ENCODE measurements at regions not wholly inside any gene's neighbourhood (a gene's known extent, or its start where the extent isn't known, plus 50 kb on each side); places are given as distances from the start of the nearest gene placed in this dataset.

- DNase-seq, result no peak
These were observed 181.8 kb downstream of the KATNAL1 start for GRCh38 chr13:30125422-30126073.

GRCh38 chr13:30124131-30124768, 183.1 kb downstream of the KATNAL1 start:
- DNase-seq, result no peak

- no peak for DNase-seq
These were observed 183.8 kb downstream of the KATNAL1 start for GRCh38 chr13:30123575-30123974.

- no peak for DNase-seq
These were observed 185.7 kb downstream of the KATNAL1 start for GRCh38 chr13:30121666-30122065.

- no peak for DNase-seq
These were observed 186.1 kb downstream of the KATNAL1 start for GRCh38 chr13:30121244-30121643.

- no peak for DNase-seq
These were observed 187.1 kb downstream of the KATNAL1 start for GRCh38 chr13:30120133-30120822.

- no peak for DNase-seq
These were observed 187.9 kb downstream of the KATNAL1 start for GRCh38 chr13:30119476-30119875.

GRCh38 chr13:30116379-30116778, 191.0 kb downstream of the KATNAL1 start:
- DNase-seq, result no peak

- DNase-seq, result no peak
These were observed 192.1 kb downstream of the KATNAL1 start for GRCh38 chr13:30115257-30115600.

GRCh38 chr13:30114571-30115256, 192.6 kb downstream of the KATNAL1 start:
- peak; percentile 36 for DNase-seq

- DNase-seq, result no peak
These were observed 193.3 kb downstream of the KATNAL1 start for GRCh38 chr13:30113983-30114570.

- no peak for DNase-seq
These were observed 193.8 kb downstream of the KATNAL1 start for GRCh38 chr13:30113551-30113950.

- peak; percentile 62 for DNase-seq
These were observed 194.5 kb downstream of the KATNAL1 start for GRCh38 chr13:30112602-30113435.

- no peak for DNase-seq
These were observed 195.5 kb downstream of the KATNAL1 start for GRCh38 chr13:30111810-30112209.

- DNase-seq, result no peak
These were observed 196.9 kb downstream of the KATNAL1 start for GRCh38 chr13:30110301-30111070.

- no peak for DNase-seq
These were observed 197.7 kb downstream of the KATNAL1 start for GRCh38 chr13:30109471-30110135.

GRCh38 chr13:30108913-30109237, 198.5 kb downstream of the KATNAL1 start:
- DNase-seq, result peak; percentile 72

GRCh38 chr13:30108216-30108912, 199.0 kb downstream of the KATNAL1 start:
- DNase-seq, result no peak

- DNase-seq, result no peak
These were observed 199.7 kb downstream of the KATNAL1 start for GRCh38 chr13:30107521-30108136.

GRCh38 chr13:30107121-30107520, 200.2 kb downstream of the KATNAL1 start:
- no peak for DNase-seq
